COR-L47 (cell line): ENCODE measurements at regions not wholly inside any gene's neighbourhood (a gene's known extent, or its start where the extent isn't known, plus 50 kb on each side); places are given as distances from the start of the nearest gene placed in this dataset.

Experiments
- DNase-seq: peaks from one replicate; lab custom pipeline; 2025; lab: John Stamatoyannopoulos, UW

GRCh38 chr9:515665-516064, 301.0 kb downstream of the DOCK8 start:
- no peak for DNase-seq

- DNase-seq = no peak
These were observed 303.3 kb downstream of the DOCK8 start for GRCh38 chr9:517993-518392.

DNA sequence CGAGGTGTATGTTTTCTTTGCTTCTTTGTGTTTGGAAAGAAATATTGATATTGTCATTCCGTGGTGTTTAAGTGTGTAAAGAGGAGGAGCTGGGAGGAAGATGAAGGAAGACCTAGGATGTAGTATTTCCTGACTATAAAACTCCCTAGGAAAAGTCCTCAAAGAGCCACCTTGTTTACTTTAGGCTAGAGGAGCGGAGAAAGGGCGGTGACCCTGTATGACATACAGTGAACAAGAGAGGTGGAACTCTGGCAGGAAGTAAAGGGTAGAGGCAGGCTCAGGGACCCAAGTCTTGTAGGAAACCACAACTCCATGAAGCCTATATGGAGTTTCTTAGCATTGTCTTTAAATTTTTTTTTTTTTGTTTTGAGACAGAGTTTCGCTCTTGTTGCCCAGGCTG, 303.9 kb downstream of the DOCK8 start:
- no peak for DNase-seq

DNA sequence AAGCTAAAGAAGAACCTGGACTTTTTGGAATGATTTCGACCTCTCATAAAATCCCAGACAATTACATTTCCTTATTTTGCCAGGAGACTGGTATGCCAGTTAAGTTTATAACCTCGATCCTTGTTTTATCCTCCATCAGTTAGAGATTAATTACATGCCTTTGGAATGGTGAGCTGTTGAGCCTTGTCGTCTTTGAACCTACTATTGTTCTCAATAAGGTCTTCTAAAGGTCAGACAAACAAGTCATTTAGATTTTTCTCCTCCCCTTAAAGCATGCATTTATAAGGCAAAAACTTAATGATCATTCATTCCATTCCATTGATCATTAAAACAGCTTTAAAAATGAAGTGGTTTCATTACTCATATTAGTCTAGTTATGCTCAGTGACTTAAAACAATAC, 304.9 kb downstream of the DOCK8 start:
- no peak for DNase-seq

DNA sequence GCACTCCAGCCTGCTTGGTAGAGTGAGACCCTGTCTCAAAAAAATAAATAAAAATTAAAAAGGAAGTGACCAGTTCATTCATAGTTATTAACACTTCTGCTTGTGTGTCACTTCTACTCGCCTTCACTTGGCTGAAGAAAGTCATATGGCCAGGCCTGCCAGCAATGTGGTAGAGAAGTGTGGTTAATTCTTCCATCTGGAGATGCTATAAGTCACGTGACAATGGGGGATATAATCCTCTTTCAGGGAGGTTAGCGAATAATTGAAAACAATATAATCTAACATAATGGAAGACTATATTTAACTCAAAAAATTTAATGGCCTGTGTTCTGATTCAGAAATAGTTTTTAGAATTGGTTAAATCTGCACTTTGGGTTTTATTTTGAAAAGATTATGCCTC, 305.6 kb downstream of the DOCK8 start:
- DNase-seq = no peak

GRCh38 chr9:522190-522589, 307.5 kb downstream of the DOCK8 start:
- DNase-seq = no peak

- DNase-seq = no peak
These were observed 308.0 kb downstream of the DOCK8 start for GRCh38 chr9:522658-523057.

GRCh38 chr9:523444-523843, 308.8 kb downstream of the DOCK8 start:
- no peak for DNase-seq

- DNase-seq = no peak
These were observed 309.3 kb downstream of the DOCK8 start for GRCh38 chr9:524008-524407.

- no peak for DNase-seq
These were observed 312.4 kb downstream of the DOCK8 start for GRCh38 chr9:526904-527591.

DNA sequence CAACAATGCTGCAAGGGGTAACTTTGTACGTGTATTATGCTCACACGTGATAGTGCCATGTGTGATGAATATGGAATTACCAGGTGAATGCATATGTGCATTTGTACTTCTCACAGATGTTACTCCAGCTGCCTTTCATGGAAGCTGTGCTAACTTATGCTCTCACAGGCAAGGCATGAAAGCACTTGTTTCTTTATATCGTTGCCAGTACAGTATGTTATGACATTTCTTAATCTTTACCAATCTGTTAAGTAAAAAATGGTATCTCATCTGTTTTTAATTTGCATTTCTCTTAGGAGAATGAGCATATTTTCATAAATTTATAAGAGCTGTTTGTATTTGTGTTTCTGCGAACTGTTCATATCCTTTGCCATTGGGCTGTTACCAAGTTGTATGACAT, 311.8 kb upstream of the DMRT1 start:
- DNase-seq = no peak

GRCh38 chr9:530681-531080, 310.8 kb upstream of the DMRT1 start:
- DNase-seq = no peak

- DNase-seq = no peak
These were observed 308.8 kb upstream of the DMRT1 start for GRCh38 chr9:532707-533106.

GRCh38 chr9:534886-535285, 306.6 kb upstream of the DMRT1 start:
- DNase-seq = no peak

DNA sequence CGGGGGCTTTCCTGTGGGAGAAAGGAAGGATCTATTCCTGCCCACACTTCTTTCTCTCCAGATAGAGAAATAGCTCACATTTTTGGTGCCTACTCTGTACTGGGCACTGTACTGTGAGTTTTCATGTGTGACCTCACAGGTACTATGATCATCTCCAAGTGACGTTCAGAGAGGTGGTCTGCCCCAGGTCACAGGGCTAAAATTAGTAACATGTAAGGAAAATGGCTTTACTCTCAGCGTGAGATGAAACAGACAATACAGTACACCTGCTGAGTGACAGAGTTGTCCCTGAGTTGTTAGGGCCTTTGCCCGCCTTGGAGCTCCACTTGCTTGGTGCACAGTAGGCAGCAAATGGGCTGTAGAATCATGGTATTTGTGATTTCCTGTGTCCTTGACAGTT, 306.1 kb upstream of the DMRT1 start:
- DNase-seq = no peak

GRCh38 chr9:536597-537511, 304.6 kb upstream of the DMRT1 start:
- no peak for DNase-seq

- DNase-seq = no peak
These were observed 298.0 kb upstream of the DMRT1 start for GRCh38 chr9:543478-543877.

DNA sequence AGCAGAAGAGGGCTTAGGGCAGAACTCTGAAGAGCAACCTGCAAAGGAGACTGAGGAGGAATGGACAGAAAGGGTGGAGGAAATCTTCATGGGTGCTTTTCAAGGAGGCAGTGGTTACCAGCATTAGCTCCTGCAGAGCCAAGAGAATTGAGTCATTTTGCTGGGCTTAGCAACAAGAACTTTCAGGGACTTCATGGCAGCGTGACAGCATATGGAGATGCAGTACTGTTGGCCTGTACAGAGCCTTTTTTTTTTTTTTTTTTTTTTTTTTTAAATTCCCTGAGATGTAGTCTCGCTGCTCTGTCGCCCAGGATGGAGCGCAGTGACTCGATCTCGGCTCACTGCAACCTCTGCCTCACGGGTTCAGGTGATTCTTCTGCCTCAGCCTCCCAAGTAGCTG, 296.0 kb upstream of the DMRT1 start:
- no peak for DNase-seq

DNA sequence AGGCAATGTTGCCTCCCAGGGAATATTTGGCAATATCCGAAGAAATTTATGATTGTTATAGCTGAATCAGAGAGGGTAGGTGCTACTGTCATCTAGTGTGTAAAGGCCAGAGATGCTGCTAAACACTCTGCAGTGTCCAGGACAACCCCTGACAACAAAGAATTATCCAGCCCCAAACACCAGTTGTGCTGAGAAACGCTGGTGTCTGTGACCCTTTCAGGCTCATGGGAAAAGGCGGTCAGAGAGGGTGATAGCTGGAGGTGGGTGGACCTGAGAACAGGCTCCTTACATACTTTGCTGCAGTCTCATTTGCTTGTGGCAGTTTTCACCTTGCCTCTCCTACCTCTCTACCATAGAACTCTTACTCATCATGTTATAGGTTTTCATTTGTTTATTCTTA, 295.3 kb upstream of the DMRT1 start:
- no peak for DNase-seq

- DNase-seq = no peak
These were observed 294.7 kb upstream of the DMRT1 start for GRCh38 chr9:546797-547223.

GRCh38 chr9:547314-547713, 294.2 kb upstream of the DMRT1 start:
- no peak for DNase-seq

DNA sequence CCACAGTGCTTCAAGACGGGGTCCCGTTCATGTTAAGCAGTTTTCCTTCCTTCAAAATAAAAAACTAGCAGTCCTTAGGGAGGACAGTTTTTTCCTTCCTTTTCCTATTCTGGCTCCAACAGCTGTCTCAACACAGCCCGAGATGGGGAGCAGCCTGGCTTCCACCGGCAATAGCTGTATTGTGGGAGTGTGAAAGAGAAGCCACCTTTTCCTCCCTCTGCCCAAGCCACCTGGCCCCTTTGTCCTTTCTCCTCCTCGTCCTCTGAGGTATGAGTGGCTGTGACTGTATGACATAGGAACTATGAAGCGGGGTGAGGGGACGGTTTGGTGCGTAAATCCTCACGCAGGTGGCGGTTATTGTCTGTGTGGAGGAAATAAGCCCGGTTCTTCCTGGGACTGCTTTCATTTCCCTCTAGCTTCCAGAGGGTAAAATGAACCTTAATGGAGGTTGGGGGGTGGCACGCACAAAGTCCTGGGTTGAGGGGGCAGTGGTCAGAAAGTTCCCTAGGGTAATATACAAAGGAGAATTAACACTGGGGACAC, 292.0 kb upstream of the DMRT1 start:
- DNase-seq = no peak

GRCh38 chr9:550333-550732, 291.2 kb upstream of the DMRT1 start:
- DNase-seq = no peak
